ENCODE measurements at regions not wholly inside any gene's neighbourhood (a gene's known extent, or its start where the extent isn't known, plus 50 kb on each side); places are given as distances from the start of the nearest gene placed in this dataset.

DNA sequence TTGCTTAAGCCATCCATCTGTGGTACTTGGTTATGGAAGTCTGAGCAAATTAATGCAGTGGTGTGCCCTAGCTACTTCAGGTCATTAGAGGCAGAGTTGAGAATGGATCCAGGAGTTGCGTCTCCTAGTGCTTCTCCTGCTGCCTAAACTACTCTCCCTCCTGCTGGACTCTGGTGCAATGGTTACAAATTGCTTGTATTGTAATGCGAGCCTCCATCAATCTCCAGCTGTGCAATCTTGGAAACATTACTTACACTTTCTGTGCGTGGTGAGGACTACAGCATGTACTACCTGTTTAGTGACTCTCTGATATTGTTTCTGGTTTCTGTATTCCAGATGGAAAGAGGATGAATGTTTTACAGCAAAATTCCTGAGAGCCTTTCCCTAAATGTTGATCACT is 119.0 kb upstream of the CYRIA start:
- no peak overlapping the region for H3K4me3 Mint-ChIP-seq
- DNase-seq = no peak
- ChIA-PET POLR2A (no interaction called here), CTCF (no interaction called here)
- TF ChIP-seq, protein P1, sequence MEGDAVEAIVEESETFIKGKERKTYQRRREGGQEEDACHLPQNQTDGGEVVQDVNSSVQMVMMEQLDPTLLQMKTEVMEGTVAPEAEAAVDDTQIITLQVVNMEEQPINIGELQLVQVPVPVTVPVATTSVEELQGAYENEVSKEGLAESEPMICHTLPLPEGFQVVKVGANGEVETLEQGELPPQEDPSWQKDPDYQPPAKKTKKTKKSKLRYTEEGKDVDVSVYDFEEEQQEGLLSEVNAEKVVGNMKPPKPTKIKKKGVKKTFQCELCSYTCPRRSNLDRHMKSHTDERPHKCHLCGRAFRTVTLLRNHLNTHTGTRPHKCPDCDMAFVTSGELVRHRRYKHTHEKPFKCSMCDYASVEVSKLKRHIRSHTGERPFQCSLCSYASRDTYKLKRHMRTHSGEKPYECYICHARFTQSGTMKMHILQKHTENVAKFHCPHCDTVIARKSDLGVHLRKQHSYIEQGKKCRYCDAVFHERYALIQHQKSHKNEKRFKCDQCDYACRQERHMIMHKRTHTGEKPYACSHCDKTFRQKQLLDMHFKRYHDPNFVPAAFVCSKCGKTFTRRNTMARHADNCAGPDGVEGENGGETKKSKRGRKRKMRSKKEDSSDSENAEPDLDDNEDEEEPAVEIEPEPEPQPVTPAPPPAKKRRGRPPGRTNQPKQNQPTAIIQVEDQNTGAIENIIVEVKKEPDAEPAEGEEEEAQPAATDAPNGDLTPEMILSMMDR (IDR thresholded peaks at IDR 0.05) = no peak
- no peak overlapping the region for H3K27ac Mint-ChIP-seq
- intact Hi-C loops (cut with micrococcal nuclease) = no loop called here
- ATAC-seq = no peak
- H3K4me1 Mint-ChIP-seq (ENCODE audit: low read depth) = no peaks in the 10 kb centered on the region
- no peaks in the 10 kb centered on the region for H3K36me3 Mint-ChIP-seq (ENCODE audit: low read depth)
- H3K27me3 Mint-ChIP-seq = peaks cover 1% of the 10 kb centered on the region
- H3K9me3 Mint-ChIP-seq = peaks cover 1% of the 10 kb centered on the region

DNA sequence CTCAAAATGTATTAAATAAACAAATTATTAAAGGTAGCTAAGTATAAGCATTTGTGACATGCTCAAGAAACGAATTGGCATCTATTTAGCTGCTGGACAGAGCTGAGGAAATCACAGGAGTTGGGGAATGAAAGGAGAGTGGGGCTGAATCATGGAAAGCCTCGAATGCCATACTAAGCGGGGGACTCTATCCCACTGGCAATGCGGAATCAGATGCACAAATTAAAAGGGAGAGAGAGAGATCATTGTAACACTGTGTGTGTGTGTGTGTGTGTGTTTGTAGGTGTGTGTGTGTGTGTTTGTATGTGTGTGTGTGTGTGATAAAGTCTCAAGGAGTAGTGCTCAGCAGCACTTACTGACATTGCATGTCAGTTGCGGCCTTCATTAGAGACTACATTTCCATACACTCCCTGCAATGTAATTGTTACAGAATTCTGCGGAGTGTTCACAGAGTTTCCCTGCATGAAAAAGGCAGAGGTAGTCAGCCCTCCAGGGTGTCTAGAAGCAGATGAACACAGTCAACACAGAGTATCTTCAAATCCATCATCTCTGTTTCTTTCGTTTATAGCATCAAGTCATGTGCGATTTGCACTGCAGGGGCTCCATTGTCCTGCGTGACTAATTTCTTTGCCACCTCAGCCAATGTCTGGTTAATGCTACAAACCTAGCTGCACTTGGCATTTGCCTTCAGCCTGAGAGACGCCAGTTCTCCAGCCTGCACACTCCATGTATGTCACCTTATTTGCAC is 111.7 kb upstream of the CYRIA start:
- Mint-ChIP-seq H3K36me3 (ENCODE audit: low read depth) (no peaks in the 10 kb centered on the region), H3K4me1 (ENCODE audit: low read depth) (no peaks in the 10 kb centered on the region), H3K27ac (no peak overlapping the region), H3K9me3 (peaks cover 1% of the 10 kb centered on the region), H3K27me3 (peaks cover 6% of the 10 kb centered on the region), H3K4me3 (no peak overlapping the region)
- DNase-seq (no peak), ATAC-seq (no peak)
- ChIA-PET POLR2A (no interaction called here), CTCF (no interaction called here)
- intact Hi-C loops (cut with micrococcal nuclease) = no loop called here
- TF ChIP-seq, protein P1 (IDR thresholded peaks at IDR 0.05) = no peak

DNA sequence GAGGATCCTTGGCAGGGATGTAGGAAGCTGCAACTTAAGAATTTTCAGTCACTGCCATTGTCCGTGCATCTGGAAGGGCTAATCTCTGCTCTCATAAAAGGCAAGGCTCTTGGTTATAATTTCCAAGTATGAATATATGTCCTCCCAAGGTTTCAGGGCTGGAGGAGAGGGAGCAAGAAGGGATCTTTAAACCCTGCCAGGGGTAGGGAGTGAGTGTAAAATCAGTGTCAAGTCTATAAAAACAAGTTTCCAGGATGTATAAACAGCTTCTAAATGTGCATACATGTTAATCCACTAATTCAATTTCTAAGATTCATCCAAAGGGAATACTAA is 110.2 kb upstream of the CYRIA start:
- DNase-seq (no peak), ATAC-seq (no peak)
- Mint-ChIP-seq H3K4me1 (ENCODE audit: low read depth) (no peaks in the 10 kb centered on the region), H3K9me3 (peaks cover 1% of the 10 kb centered on the region), H3K27me3 (peaks cover 6% of the 10 kb centered on the region), H3K36me3 (ENCODE audit: low read depth) (no peaks in the 10 kb centered on the region), H3K27ac (no peak overlapping the region), H3K4me3 (no peak overlapping the region)
- TF ChIP-seq, protein P1 (IDR thresholded peaks at IDR 0.05) = no peak
- CTCF ChIA-PET = interaction anchor here (1.7 kb wide), 1 partner anchor 18 kb away, joined by 4 read pairs; no protein-coding TSS in a partner anchor
- POLR2A ChIA-PET = interaction anchor here (1.2 kb wide), 1 partner anchor 16 kb away, joined by 3 read pairs; no protein-coding TSS in a partner anchor
- intact Hi-C loops (cut with micrococcal nuclease) = no loop called here

DNA sequence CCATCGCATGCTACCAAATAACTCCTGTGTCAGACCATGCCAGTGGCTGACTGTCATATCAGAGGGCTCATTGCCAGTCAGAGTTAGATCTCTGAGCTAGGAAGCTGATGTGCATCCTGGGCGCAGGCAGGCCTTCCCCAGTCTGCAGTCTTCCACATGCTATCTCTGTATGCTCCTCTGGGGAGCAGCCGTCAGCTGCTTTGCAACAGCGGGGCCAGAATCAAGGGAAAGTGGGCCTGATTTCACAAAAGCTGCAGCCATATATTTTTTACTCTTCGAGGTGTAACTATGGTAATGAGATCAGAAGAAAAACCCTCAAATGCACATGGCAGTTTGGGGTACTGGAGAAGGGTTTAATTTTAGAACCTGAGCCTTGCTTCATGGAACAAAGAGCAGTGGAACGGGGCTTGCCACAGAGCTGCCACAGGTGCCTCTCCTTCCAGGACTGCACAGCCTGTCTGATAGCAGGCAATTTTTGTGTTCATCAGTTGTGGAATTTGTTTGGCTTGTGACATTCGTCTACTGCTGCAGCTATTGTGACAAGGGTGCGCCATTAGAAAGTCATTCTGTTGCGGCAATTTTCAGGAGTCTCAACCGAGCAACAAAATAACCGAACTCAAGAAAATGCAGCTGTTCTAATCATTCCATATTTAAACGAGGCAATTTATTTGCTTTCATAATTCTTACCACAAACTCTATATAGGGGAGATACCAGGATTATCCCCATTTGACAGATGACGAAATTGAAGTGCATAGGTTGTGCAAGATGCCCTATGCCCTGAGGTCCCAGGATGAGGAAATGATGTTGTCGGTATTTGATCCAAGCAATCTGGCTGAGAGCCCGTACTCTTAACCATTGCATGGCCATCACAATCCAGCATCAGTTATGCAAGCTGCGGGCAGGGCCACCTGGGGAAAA is 109.6 kb upstream of the CYRIA start:
- Mint-ChIP-seq H3K27ac (no peak overlapping the region), H3K27me3 (peaks cover 5% of the 10 kb centered on the region), H3K4me1 (ENCODE audit: low read depth) (no peaks in the 10 kb centered on the region), H3K9me3 (no peaks in the 10 kb centered on the region), H3K36me3 (ENCODE audit: low read depth) (no peaks in the 10 kb centered on the region), H3K4me3 (no peak overlapping the region)
- TF ChIP-seq, protein P1 (IDR thresholded peaks at IDR 0.05) = no peak
- ATAC-seq (no peak), DNase-seq (no peak)
- POLR2A ChIA-PET = interaction anchor here (1.2 kb wide), 1 partner anchor 16 kb away, joined by 3 read pairs; no protein-coding TSS in a partner anchor
- intact Hi-C loops (cut with micrococcal nuclease) = loop anchor here (5.0 kb wide), 1 partner anchor 382 kb away; no protein-coding TSS in a partner anchor
- CTCF ChIA-PET = interaction anchor here (1.7 kb wide), 1 partner anchor 18 kb away, joined by 4 read pairs; no protein-coding TSS in a partner anchor
